HT1080 (cell line): ENCODE measurements at regions not wholly inside any gene's neighbourhood (a gene's known extent, or its start where the extent isn't known, plus 50 kb on each side); places are given as distances from the start of the nearest gene placed in this dataset.

Source experiments
- DNase-seq: peaks from one replicate; pipeline ENCODE4 v3.0.0-alpha.2; 2015; ENCODE audit warnings: low read depth

- no peak for DNase-seq
These were observed 58.6 kb downstream of the TMEM17 start for GRCh38 chr2:62447411-62447810.

- no peak for DNase-seq
These were observed 59.5 kb downstream of the TMEM17 start for GRCh38 chr2:62446491-62446890.

- DNase-seq = no peak
These were observed 62.1 kb downstream of the TMEM17 start for GRCh38 chr2:62443886-62444285.

GRCh38 chr2:62443471-62443870, 62.5 kb downstream of the TMEM17 start:
- no peak for DNase-seq

GRCh38 chr2:62441824-62442223, 64.2 kb downstream of the TMEM17 start:
- DNase-seq = no peak

GRCh38 chr2:62441421-62441820, 64.6 kb downstream of the TMEM17 start:
- no peak for DNase-seq

GRCh38 chr2:62440281-62440946, 65.6 kb downstream of the TMEM17 start:
- DNase-seq = no peak

- no peak for DNase-seq
These were observed 66.6 kb downstream of the TMEM17 start for GRCh38 chr2:62439425-62439824.

- DNase-seq = no peak
These were observed 68.2 kb downstream of the TMEM17 start for GRCh38 chr2:62437785-62438184.

GRCh38 chr2:62435720-62436119, 70.3 kb downstream of the TMEM17 start:
- no peak for DNase-seq

- DNase-seq = no peak
These were observed 73.6 kb downstream of the TMEM17 start for GRCh38 chr2:62432407-62432806.

- DNase-seq = no peak
These were observed 74.5 kb downstream of the TMEM17 start for GRCh38 chr2:62431512-62431911.

- no peak for DNase-seq
These were observed 75.8 kb downstream of the TMEM17 start for GRCh38 chr2:62430146-62430545.

- no peak for DNase-seq
These were observed 78.8 kb downstream of the TMEM17 start for GRCh38 chr2:62427146-62427545.

GRCh38 chr2:62426154-62426912, 79.7 kb downstream of the TMEM17 start:
- no peak for DNase-seq

GRCh38 chr2:62425684-62426083, 80.3 kb downstream of the TMEM17 start:
- DNase-seq = no peak

- DNase-seq = no peak
These were observed 81.1 kb downstream of the TMEM17 start for GRCh38 chr2:62424899-62425298.

- DNase-seq = peak; percentile 19
These were observed 82.0 kb downstream of the TMEM17 start for GRCh38 chr2:62423883-62424458.

GRCh38 chr2:62423235-62423634, 82.8 kb downstream of the TMEM17 start:
- no peak for DNase-seq

GRCh38 chr2:62415518-62415917, 90.5 kb downstream of the TMEM17 start:
- DNase-seq = no peak

GRCh38 chr2:62415019-62415431, 91.0 kb downstream of the TMEM17 start:
- DNase-seq = no peak

- no peak for DNase-seq
These were observed 92.8 kb downstream of the TMEM17 start for GRCh38 chr2:62413116-62413663.
